Left renal pelvis (tissue), 4 donors: ENCODE measurements at regions not wholly inside any gene's neighbourhood (a gene's known extent, or its start where the extent isn't known, plus 50 kb on each side); places are given as distances from the start of the nearest gene placed in this dataset.

ENCODE experiments used
- DNase-seq, 4 donors: peaks; one replicate each; pipeline ENCODE4 v3.0.0-alpha.2; 2013; ENCODE audit warnings: low read depth in 4 of 4, low spot score in 3 of 4

GRCh38 chr6:2434116-2434515 lies 188.7 kb upstream of the GMDS start:
- no peak for DNase-seq

DNA sequence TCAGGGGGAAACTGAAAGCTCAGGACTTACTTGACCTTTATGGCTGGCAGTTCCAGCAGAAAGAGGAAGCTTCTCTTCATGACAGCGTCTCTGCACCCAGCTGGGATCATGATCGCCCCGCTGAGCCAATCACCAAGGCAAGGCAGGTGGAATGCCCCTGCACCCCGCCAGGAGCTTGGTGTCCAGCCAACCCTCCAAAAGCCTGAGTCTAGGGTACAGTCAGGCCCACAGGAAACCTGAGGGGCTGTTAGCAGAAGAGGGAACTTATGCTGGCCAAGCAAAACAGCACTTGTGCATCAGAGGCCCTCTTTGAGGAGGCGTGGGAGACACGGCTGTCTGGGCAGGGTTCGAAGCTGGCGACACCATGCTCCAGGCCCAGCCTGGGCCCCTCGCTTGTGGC lies 188.3 kb upstream of the GMDS start:
- DNase-seq: no peak

DNA sequence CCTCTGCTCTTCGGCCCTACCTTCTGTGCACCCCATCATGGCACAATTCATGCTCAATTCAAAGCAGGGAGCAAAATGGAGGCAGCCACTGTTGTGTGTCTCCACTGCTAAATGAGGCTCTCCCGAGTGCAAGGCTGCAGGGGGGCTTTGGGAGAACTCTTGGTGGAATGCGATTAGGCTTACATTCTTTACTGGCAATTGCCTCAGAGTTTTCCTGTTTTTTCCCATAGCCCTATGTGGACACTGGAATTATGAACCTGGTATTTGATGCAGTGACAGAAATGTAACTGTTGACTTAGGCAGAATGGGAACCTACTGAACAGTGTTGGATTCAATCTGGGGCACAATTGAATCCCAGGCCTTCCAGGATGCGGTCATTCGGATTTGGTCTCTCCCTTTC lies 187.9 kb upstream of the GMDS start:
- DNase-seq: no peak

GRCh38 chr6:2432292-2432691 lies 186.9 kb upstream of the GMDS start:
- DNase-seq: no peak

DNA sequence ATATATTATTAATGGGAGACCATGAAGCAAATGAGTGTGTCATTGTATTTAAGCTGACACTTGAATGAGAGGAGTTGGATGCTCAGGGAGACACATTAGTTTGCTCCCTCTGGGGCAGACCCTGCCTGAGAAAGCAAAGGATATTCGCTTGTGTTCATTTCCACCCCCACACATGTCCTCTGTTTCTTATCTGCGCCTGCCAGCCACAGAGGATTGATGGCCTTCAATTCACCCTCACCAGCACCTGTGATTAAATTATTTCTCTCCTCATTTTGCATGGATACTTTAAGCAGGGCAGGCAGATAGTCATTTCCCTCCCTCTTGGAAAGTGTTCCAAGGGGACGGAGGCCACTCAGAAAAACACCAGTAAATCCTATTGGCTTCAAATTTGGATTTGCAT lies 185.2 kb upstream of the GMDS start:
- DNase-seq: no peak

- no peak for DNase-seq
Measured at GRCh38 chr6:2429460-2429859, 184.1 kb upstream of the GMDS start.

GRCh38 chr6:2429032-2429431 lies 183.6 kb upstream of the GMDS start:
- no peak for DNase-seq

- no peak for DNase-seq
Measured at GRCh38 chr6:2426561-2427340, 181.3 kb upstream of the GMDS start.

GRCh38 chr6:2416128-2416712 lies 170.8 kb upstream of the GMDS start:
- no peak for DNase-seq

GRCh38 chr6:2414885-2415547 lies 169.6 kb upstream of the GMDS start:
- no peak for DNase-seq

DNA sequence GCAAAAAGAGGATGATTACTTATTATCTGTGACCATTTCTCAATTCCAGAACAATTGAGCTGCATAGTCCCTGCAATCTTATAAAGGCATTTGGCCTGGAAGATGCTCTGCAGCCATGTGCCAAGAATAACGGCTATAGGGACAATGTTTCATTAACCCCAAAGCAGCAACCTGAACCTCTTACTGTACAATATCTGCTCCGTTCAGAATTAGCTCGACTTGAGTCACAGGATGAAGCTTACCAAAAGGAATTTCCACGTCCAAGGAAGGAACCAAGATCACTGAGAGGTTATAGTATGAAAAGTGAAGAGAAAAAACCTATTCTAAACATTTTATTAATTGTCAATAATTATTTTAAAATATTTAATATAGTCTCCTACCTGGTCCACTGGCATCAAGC lies 167.3 kb upstream of the GMDS start:
- no peak for DNase-seq

DNA sequence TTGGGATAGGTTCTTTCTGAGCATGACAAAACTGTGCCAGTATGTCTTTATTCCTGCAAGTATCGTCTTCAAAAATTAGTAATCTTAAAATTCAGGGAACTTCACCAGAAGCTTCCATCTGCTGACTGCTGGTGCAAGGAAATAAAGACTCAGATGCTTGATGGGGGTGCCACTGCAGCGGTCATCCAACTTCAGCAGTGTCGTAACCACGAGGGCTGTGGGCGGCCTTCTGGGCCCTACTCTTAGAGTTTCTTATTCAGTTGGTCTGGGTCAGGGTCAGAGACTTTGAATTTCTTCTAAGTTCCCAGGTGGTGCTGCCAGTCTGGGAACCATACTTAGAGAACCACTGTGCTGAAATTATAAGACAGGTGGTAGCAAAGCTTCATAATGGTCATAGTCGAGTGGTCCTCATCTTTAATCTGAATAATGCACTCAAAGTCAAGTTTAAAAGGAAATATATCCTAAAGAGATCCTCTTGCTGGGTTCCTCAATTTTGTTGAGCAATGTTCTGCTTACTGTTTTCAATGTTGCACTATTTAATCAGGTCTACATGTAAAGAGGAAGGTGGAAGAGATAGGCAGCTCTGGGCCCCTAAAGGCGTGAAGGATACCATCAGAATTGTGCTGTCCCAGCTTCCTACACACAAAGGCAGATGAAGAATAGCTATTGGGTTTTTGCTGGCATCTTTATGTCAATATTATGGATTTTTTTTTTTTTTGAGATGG lies 165.4 kb upstream of the GMDS start:
- DNase-seq: no peak

- no peak for DNase-seq
Measured at GRCh38 chr6:2407525-2407924, 162.1 kb upstream of the GMDS start.

GRCh38 chr6:2404211-2404929 lies 159.0 kb upstream of the GMDS start:
- DNase-seq: no peak

GRCh38 chr6:2403546-2403945 lies 158.1 kb upstream of the GMDS start:
- DNase-seq: no peak

- DNase-seq: peak in 2 of 4 donors; percentile 10 to 11
Measured at GRCh38 chr6:2396846-2397630, 151.6 kb upstream of the GMDS start.

GRCh38 chr6:2396042-2396657 lies 150.7 kb upstream of the GMDS start:
- no peak for DNase-seq

DNA sequence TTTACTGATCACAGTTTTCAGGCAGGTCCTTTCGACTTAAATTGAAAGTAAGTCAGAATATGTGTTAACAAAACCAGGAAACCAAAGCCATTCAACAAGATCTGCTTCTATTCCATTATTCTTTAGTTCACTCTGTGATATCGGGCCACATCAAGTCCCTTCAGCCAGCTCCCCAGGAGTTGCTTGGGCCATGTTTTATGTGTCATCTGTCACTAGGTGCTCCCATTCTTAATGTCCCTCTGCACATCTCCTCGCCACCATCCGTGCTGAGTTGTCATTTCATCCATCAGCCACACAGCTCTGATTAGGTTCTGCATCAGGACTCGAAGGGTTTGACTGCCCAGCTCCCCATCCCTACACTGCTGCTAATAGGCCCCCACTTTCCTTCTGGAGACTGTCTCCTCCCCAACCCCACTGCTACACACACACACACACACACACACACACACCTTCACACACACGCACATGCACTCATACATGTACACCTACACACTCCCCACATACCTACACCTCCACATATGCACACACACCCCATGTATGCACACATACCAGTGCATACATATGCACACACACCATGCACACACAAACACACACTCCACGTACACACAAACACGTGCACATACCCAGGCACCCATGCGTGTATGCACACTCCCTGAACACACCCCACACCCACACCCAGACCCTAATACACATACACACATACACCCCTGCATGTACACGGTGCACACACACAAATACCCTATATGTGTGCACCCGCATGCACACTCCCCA lies 143.3 kb upstream of the GMDS start:
- no peak for DNase-seq

DNA sequence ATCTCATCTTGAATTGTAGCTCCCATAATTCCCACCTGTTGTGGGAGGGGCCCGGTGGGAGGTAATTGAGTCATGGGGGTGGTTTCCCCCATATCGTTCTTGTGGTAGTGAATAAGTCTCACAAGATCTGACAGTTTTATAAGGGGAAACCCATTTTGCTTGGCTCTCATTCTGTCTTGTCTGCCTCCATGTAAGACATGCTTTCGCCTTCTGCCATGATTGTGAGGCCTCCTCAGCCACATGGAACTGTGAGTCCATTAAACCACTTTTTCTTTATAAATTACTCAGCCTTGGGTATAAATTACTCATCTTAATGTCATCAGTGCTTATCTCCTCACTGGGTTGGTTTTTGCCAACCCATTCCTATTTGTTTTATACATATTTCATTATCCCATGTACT lies 142.0 kb upstream of the GMDS start:
- DNase-seq: no peak
